GM12891 (cell line): ENCODE measurements at regions not wholly inside any gene's neighbourhood (a gene's known extent, or its start where the extent isn't known, plus 50 kb on each side); places are given as distances from the start of the nearest gene placed in this dataset.

ENCODE experiments used
- PAX5 ChIP-seq: IDR thresholded peaks from 2 replicates; pipeline ENCODE4 v1.6.1; 2011; ENCODE audit warnings: low read length, moderate library complexity, mild to moderate bottlenecking; ENCODE audit not compliant: insufficient read depth, severe bottlenecking
- POLR2A ChIP-seq: IDR thresholded peaks from 2 replicates; pipeline ENCODE4 v1.6.1; 2011; ENCODE audit warnings: low read depth, low read length, control low read depth
- POLR2AphosphoS5 ChIP-seq: IDR thresholded peaks from 2 replicates; pipeline ENCODE4 v1.6.1; 2011; ENCODE audit warnings: low read depth, low read length, control low read depth
- POU2F2 ChIP-seq: IDR thresholded peaks from 2 replicates; pipeline ENCODE4 v1.6.1; 2011; ENCODE audit warnings: low read depth, mild to moderate bottlenecking, control low read depth, low read length, moderate library complexity
- SPI1 ChIP-seq: IDR thresholded peaks from 2 replicates; pipeline ENCODE4 v1.6.1; 2011; ENCODE audit warnings: low read depth, low read length, control low read depth
- TAF1 ChIP-seq: IDR thresholded peaks from 2 replicates; pipeline ENCODE4 v1.6.1; 2011; ENCODE audit warnings: low read depth, low read length, control low read depth

DNA sequence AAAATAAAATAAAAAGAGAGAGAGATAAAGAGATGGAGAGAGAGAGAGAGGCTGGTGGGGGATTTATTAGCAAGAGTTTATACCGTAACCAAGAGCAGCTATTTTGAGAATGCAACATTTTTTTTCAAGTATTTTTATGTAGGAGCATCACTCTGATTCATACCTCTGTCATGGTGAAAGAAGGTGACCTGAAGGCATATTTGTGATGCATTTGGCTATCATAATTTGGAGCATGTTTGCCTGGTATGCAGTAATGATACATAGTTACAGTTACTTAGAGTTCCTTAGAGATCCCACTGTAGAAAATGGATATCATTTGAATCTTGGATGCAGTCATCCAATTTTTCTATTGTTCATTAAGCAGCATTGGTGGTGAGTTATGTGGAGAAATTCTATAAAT is 1472.4 kb downstream of the SI start:
- TF ChIP-seq POLR2A, result no peak
- no peak for TF ChIP-seq POLR2AphosphoS5
- no peak for TF ChIP-seq SPI1
- TF ChIP-seq POU2F2, result no peak
- TF ChIP-seq TAF1, result no peak
- no peak for TF ChIP-seq PAX5
